LNCAP (cell line): ENCODE measurements at regions not wholly inside any gene's neighbourhood (a gene's known extent, or its start where the extent isn't known, plus 50 kb on each side); places are given as distances from the start of the nearest gene placed in this dataset.

Experiments
- TF ChIP-seq, protein P1 (sequence below): fragments of 450-650 bp; IDR thresholded peaks from 2 replicates; pipeline ENCODE4 v1.5.1; 2017; ENCODE audit warnings: mild to moderate bottlenecking

DNA sequence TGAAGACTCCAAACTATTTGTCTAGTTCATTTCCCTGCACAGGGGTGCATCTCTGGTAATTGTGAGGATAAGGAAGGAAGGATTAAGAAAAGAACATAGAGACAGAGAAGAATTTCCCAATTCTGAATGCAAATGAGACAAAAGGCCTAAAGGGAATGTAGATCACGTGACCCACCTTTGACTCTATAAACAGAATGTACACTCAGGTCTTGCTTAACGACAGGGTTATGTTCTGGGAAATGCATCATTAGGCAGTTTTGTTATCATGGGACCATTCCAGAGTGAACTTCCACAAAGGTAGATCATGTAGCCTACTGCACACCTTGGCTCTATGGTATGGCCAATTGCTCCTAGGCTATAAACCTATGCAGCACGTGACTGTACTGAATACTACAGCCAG lies 252.3 kb upstream of the ZP4 start:
- TF ChIP-seq, protein P1, sequence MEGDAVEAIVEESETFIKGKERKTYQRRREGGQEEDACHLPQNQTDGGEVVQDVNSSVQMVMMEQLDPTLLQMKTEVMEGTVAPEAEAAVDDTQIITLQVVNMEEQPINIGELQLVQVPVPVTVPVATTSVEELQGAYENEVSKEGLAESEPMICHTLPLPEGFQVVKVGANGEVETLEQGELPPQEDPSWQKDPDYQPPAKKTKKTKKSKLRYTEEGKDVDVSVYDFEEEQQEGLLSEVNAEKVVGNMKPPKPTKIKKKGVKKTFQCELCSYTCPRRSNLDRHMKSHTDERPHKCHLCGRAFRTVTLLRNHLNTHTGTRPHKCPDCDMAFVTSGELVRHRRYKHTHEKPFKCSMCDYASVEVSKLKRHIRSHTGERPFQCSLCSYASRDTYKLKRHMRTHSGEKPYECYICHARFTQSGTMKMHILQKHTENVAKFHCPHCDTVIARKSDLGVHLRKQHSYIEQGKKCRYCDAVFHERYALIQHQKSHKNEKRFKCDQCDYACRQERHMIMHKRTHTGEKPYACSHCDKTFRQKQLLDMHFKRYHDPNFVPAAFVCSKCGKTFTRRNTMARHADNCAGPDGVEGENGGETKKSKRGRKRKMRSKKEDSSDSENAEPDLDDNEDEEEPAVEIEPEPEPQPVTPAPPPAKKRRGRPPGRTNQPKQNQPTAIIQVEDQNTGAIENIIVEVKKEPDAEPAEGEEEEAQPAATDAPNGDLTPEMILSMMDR = no peak

DNA sequence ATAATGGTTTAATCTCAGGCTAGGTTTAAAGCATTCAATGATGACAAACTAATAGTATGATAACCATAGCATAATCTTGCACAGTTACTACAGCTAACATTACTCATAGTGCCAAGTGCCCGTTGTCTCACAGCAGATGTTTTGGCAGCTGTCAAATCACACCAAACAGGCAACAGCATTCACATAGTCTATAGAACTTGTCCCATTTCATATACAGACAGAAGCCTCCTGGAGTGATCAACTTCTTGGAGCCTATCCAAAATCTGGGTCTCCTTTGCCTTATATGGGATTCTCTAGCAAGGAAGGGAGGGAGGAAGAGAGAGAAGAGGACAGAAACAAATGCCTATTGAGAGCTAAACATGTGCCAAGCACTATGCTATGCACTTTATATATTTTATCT lies 250.6 kb upstream of the ZP4 start:
- TF ChIP-seq, protein P1 = no peak

DNA sequence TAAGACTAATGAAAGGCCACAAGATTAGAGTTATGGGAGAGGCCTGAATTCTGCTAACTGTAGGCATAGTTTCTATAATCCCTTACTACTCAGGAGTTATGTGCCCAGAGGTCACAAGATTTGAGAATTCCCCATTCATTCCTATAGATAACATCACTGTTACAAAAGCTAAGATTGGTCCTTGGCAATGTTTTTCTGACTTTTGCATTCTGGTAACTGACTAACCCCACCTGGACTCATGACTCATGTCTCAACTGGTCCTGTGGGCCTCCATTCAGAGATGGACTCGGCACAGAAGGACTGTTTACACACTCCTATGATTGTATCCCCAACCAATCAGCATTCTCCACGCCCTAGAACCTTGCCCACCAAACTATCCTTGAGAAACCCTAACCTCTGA lies 249.0 kb upstream of the ZP4 start:
- TF ChIP-seq, protein P1 = no peak

DNA sequence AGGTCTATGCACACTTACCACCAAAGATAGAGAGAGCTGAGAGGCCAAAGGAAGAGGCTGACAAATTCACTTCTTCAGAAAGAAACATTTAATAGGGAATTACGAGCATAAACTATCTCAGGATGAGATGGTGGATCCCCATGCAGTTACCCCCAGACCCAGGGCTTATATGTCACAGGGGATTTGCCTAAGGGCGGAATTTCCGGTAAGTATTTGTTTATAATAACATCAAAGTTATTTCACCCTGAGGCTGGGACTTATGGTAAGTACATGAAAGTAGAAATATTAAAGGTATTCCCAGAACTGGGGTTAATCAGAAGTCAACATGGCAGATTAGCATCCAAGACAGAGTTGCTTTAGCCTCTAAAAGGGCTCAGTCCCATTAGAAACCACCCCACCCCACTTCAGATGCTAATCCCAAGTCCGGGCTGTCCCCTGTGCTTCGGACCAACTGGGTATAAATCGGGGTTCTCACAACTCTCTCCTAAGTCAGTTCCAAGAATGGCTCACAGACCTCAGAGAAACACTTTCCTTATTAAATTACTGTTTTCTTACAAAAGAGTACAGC lies 247.4 kb upstream of the ZP4 start:
- TF ChIP-seq, protein P1 = no peak

DNA sequence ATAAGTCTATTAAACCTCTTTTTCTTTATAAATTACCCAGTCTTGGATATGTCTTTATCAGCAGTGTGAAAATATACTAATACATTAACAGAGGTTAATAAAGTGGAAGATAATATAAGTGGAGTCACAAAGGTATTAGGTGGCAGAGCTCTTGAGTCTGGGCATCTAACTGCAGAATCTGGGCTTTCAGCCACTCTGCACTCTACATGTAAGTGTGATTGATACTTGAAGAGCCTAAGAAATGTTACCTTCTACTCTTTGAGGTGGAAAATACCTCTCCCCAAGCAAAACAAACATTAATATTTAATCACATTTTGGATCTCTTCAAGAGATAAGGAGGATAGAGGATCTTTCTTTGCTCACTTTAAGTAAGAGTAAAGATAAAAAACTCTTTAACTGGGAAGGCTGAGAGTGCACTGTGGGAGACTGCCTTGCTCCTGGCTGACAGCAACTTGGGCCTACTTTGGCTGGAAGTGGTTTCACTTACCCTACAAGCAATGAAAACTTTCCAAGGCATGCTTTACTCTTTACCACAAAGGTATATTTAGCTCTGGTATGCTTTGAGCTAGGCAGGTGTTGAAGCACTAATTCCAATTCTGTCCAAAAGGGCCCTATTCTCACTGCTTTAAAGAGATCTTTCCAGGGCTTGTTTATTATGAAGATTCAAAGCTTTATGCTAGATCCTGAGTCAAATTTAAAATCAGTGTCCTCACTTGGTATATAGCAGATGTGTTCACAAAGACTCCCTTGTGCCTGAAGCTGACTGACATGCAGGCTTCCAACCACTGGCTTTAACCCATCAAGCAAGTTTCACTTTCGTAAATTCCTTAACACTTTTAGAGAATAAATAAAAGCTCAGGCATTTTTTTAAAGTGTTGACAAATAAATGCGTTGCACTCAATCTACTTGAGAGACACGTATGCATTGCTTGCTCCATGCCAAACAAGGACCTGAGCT lies 245.3 kb upstream of the ZP4 start:
- TF ChIP-seq, protein P1 = no peak

DNA sequence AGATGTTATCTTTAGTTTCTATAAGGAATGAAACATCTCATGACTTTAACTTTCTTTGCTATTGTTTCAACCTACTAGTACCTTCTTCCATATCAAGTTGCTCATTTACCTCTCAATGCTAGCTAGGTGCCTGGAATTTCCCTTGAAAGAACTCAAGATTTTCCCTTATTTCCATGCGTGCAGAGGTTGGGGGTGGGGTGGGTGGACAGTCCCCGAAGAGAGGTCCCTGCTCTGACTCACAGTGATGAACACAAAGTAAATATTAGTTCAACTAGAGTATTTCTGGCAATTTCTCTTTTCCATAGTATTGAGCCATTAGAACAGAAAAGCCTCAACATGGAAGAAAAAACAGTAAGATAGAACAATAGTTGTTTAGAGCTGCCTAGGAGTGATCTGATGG lies 239.0 kb upstream of the ZP4 start:
- TF ChIP-seq, protein P1 = no peak

DNA sequence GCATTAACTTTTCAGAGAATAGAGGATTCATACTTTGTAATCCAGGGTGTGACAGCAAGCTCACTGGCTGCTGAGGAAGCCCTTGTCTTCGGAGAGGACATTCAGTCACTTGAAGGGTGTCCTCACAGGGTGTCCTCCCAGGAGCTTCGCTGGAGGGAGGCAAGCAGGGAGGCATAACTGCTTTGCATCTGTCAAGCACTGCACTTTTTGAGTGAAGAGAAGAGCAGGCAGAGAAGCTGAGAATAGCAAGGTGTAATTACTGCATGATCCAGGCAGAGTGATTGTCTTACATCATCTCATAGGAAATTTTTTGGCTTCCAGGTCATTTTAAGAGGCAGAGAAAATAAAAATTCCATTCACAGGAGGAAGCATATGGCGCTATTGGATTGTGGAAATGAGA lies 232.5 kb upstream of the ZP4 start:
- TF ChIP-seq, protein P1 = no peak
